K562 (cell line): ENCODE measurements at regions not wholly inside any gene's neighbourhood (a gene's known extent, or its start where the extent isn't known, plus 50 kb on each side); places are given as distances from the start of the nearest gene placed in this dataset.

Source experiments
- ATAC-seq: fragments of 200-7000 bp; cut with Tn5 transposase; 3 replicates; pipeline ENCODE4 v1.9.1; 2020; ENCODE audit warnings: moderate library complexity
- BruUV-seq: library from RNA; stranded (reverse); fragments of 400-500 nt; replicated peaks from 2 replicates; lab custom pipeline; 2021; lab: Mats Ljungman, UMichigan
- CTCF ChIA-PET: fragments of 300-600 bp; formaldehyde crosslinking; extraction: SDS; loops from one replicate; lab custom pipeline; 2021; ENCODE audit warnings: low intra/inter-chr PET ratio; lab: Yijun Ruan, JAX
- POLR2A ChIA-PET: fragments of 300-600, 350-650 bp; sonication (Branson Sonifier 250); formaldehyde crosslinking; extraction: SDS; loops from one replicate; lab custom pipeline; 2021; ENCODE audit warnings: antibody characterized with exemption, inconsistent platforms; lab: Yijun Ruan, JAX
- DNase-seq, 4 experiments: peaks; one replicate each; pipeline versions ENCODE4 v3.0.0 to v3.0.0-alpha.2; 2011 to 2018; ENCODE audit warnings: low spot score in 3 of 4, mixed read lengths in 3 of 4; ENCODE audit errors: extremely low read depth in 1 of 4
- FAIRE-seq: peaks from 2 replicates; lab custom pipeline; 2011; peaks lifted over from hg19 to GRCh38; lab: Jason Lieb, UNC
- H2AFZ ChIP-seq: 2 replicates; pipeline ENCODE4 v1.6.0; 2011; ENCODE audit warnings: low read depth, low read length, control low read depth, inconsistent platforms
- H3K27ac ChIP-seq: fragments of 200-600 bp; 3 replicates; pipeline ENCODE4 v1.8.0; 2011; ENCODE audit warnings: low read depth, mild to moderate bottlenecking, control low read depth, inconsistent platforms, low read length, moderate library complexity, mixed read lengths; ENCODE audit errors: extremely low read depth
- H3K27me3 ChIP-seq, 2 experiments: fragments of 300-600 bp in 1 of 2; 2 replicates in 1 of 2; 3 replicates in 1 of 2; pipeline versions ENCODE4 v1.6.0 to v1.8.0; 2011; ENCODE audit warnings: inconsistent platforms in 2 of 2, low read length in 2 of 2, mild to moderate bottlenecking in 1 of 2, mixed read lengths in 1 of 2, moderate library complexity in 1 of 2; ENCODE audit not compliant: control insufficient read depth in 2 of 2, insufficient read depth in 2 of 2
- H3K36me3 ChIP-seq: fragments of 300-600 bp; 3 replicates; pipeline ENCODE4 v1.8.0; 2011; ENCODE audit warnings: mild to moderate bottlenecking, low read length, inconsistent platforms; ENCODE audit not compliant: control insufficient read depth, insufficient read depth
- H3K4me1 ChIP-seq, 2 experiments: fragments of 200-600 bp in 1 of 2; replicated peaks in 1 of 2; 2 replicates in 1 of 2; 3 replicates in 1 of 2; pipeline versions ENCODE4 v1.5.1 to v1.8.0; 2011; ENCODE audit warnings: inconsistent platforms in 2 of 2, low read length in 2 of 2, mild to moderate bottlenecking in 1 of 2, mixed read lengths in 1 of 2, moderate library complexity in 1 of 2; ENCODE audit not compliant: control insufficient read depth in 2 of 2, insufficient read depth in 2 of 2
- H3K4me2 ChIP-seq: 2 replicates; pipeline ENCODE4 v1.6.1; 2011; ENCODE audit warnings: low read length, control low read depth, inconsistent platforms, mixed read lengths; ENCODE audit not compliant: insufficient read depth
- H3K4me3 ChIP-seq: fragments of 200-600 bp; sonication (generic), shearing (Covaris generic); 2 replicates; pipeline ENCODE4 v1.5.1; 2016; ENCODE audit warnings: control low read depth, inconsistent platforms
- H3K79me2 ChIP-seq: fragments of 200-600 bp; 3 replicates; pipeline ENCODE4 v1.8.0; 2011; ENCODE audit warnings: low read length, inconsistent platforms; ENCODE audit not compliant: control insufficient read depth, insufficient read depth
- H3K9ac ChIP-seq, 2 experiments: 2 replicates each; pipeline versions ENCODE4 v1.6.0 to v1.6.1; 2011; ENCODE audit warnings: low read depth in 2 of 2, low read length in 2 of 2, control low read depth in 1 of 2, inconsistent platforms in 1 of 2, mild to moderate bottlenecking in 1 of 2, mixed read lengths in 1 of 2; ENCODE audit not compliant: insufficient read depth in 1 of 2
- H3K9me1 ChIP-seq: one replicate; pipeline ENCODE4 v1.6.0; 2011; ENCODE audit warnings: inconsistent platforms, mild to moderate bottlenecking, low read length, moderate library complexity; ENCODE audit not compliant: control insufficient read depth, insufficient read depth
- H3K9me3 ChIP-seq: replicated peaks from 2 replicates; pipeline ENCODE4 v1.5.1; 2011; ENCODE audit warnings: low read depth, low read length, inconsistent platforms; ENCODE audit not compliant: control insufficient read depth, insufficient read depth
- H4K20me1 ChIP-seq: replicated peaks from 2 replicates; pipeline ENCODE4 v1.6.1; 2011; ENCODE audit warnings: low read length, inconsistent platforms, mixed read lengths; ENCODE audit not compliant: control insufficient read depth, insufficient read depth
- CAMTA2 ChIP-seq: fragments of 250-450 bp; sonication (Bioruptor Pico); conservative IDR thresholded peaks from 2 replicates; pipeline ENCODE4 v1.5.1; 2022
- CTBP1 ChIP-seq: fragments of 450-650 bp; IDR thresholded peaks from 2 replicates; pipeline ENCODE4 v1.6.1; 2016; ENCODE audit warnings: borderline replicate concordance
- RBBP5 ChIP-seq: fragments of 200-600 bp; sonication (generic); IDR thresholded peaks from 2 replicates; pipeline ENCODE4 v1.6.1; 2012; ENCODE audit warnings: borderline replicate concordance, mild to moderate bottlenecking, low read length, control low read depth, inconsistent platforms; ENCODE audit not compliant: insufficient read depth, poor library complexity, severe bottlenecking
- RFX5 ChIP-seq: IDR thresholded peaks from 2 replicates; pipeline ENCODE4 v1.6.1; 2011; ENCODE audit warnings: low read depth, mild to moderate bottlenecking, improper control_type of control experiment, low read length
- SNRNP70 ChIP-seq: fragments of 200-400 bp; formaldehyde crosslinking; optimal IDR thresholded peaks from 2 replicates; pipeline ENCODE3; 2017; ENCODE audit warnings: low read depth, low read length
- THRAP3 ChIP-seq: fragments of 450-650 bp; IDR thresholded peaks from 2 replicates; pipeline ENCODE4 v1.6.1; 2016; ENCODE audit warnings: mild to moderate bottlenecking, inconsistent platforms, borderline replicate concordance
- WHSC1 ChIP-seq: IDR thresholded peaks from one replicate; pipeline ENCODE4 v1.6.1; 2012; ENCODE audit warnings: low read length, control low read depth, inconsistent platforms
- ZBTB17 ChIP-seq: fragments of 450-650 bp; formaldehyde crosslinking; IDR thresholded peaks from 2 replicates; pipeline ENCODE4 v1.4.0; 2020; ENCODE audit warnings: mild to moderate bottlenecking
- ZNF311 ChIP-seq: fragments of 250-450 bp; sonication (Bioruptor Pico); IDR thresholded peaks from 2 replicates; pipeline ENCODE4 v1.4.0; 2020; ENCODE audit warnings: mild to moderate bottlenecking, moderate library complexity
- WGBS: fragments of 100-300 bp; shearing (Covaris generic); methylation state at CpG from one replicate; pipeline ENCODE4 v1.1.6; 2016; ENCODE audit warnings: low coverage, mixed read lengths; ENCODE audit not compliant: insufficient coverage; ENCODE audit errors: missing lambda C conversion rate; 5-methylcytosine and 5-hydroxymethylcytosine counted together
- in situ Hi-C: fragments of 300-500 bp; cut with MboI; formaldehyde crosslinking; loops from 4 replicates; pipeline ENCODE4 v1.15.0; 2018; ENCODE audit warnings: inconsistent platforms, mixed read lengths
- intact Hi-C: fragments of 100-400 bp; cut with micrococcal nuclease; formaldehyde crosslinking; loops from 2 replicates; pipeline ENCODE4 v1.14.2; 2022
- TF ChIP-seq, protein P1 (sequence below): fragments of 200-800 bp; sonication (Bioruptor generic); IDR thresholded peaks from 2 replicates; pipeline ENCODE4 v1.6.1; 2017; ENCODE audit warnings: missing genetic modification characterization, missing compliant biosample characterization
- TF ChIP-seq, protein P2 (sequence below): fragments of 250-450 bp; sonication (Bioruptor Pico); IDR thresholded peaks from 2 replicates; pipeline ENCODE4 v1.8.0; 2022; ENCODE audit warnings: moderate library complexity, mild to moderate bottlenecking, inconsistent platforms

DNA sequence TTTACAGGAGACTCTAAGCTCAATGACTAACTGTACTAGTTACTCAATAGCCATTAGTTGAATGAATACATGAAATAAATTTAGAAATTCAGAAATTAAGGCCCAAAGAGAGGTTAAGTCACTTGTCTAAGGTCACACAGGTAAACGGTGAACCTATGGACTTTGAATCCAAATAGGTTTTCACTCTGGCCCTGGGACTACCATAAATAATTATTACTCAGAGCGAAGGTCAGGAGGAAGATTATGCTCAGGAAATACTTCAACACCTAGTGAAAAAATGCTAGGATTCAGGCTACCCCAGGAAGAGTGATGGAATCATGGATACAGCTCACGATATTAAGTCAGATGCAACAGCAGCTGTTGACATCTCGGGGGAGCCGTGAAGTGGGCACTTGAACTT, 417.4 kb downstream of the GABRG2 start:
- no peaks in the 10 kb centered on the region for H3K79me2 ChIP-seq
- BruUV-seq, result no TSS peak
- no peaks in the 10 kb centered on the region for H3K9me1 ChIP-seq
- no peak for FAIRE-seq
- ATAC-seq, result no peak
- intact Hi-C loops, result no loop called here
- H3K9me3 ChIP-seq, result no peaks in the 10 kb centered on the region
- no peak overlapping the region for H3K9ac ChIP-seq
- no peaks in the 10 kb centered on the region for H3K27me3 ChIP-seq
- in situ Hi-C loops, result no loop called here
- no peak overlapping the region for H2AFZ ChIP-seq
- ChIA-PET POLR2A (no interaction called here), CTCF (no interaction called here)
- no peak for DNase-seq
- H3K4me2 ChIP-seq, result no peak overlapping the region
- WGBS, result 1% methylated on average over 5 of the region's 5 CpGs
- no peaks in the 10 kb centered on the region for H4K20me1 ChIP-seq
- no peaks in the 10 kb centered on the region for H3K36me3 ChIP-seq
- no peak overlapping the region for H3K27ac ChIP-seq
- no peak overlapping the region for H3K4me3 ChIP-seq
- H3K4me1 ChIP-seq, result no peaks in the 10 kb centered on the region
- TF ChIP-seq SNRNP70 (no peak), WHSC1 (no peak), ZBTB17 (CRISPR knock-in tag) (no peak), CAMTA2 (CRISPR knock-in tag) (no peak), ZNF311 (CRISPR knock-in tag) (no peak), THRAP3 (no peak), RFX5 (no peak), CTBP1 (no peak), RBBP5 (no peak)
- TF ChIP-seq, protein P1, sequence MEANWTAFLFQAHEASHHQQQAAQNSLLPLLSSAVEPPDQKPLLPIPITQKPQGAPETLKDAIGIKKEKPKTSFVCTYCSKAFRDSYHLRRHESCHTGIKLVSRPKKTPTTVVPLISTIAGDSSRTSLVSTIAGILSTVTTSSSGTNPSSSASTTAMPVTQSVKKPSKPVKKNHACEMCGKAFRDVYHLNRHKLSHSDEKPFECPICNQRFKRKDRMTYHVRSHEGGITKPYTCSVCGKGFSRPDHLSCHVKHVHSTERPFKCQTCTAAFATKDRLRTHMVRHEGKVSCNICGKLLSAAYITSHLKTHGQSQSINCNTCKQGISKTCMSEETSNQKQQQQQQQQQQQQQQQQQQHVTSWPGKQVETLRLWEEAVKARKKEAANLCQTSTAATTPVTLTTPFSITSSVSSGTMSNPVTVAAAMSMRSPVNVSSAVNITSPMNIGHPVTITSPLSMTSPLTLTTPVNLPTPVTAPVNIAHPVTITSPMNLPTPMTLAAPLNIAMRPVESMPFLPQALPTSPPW, result no peak
- TF ChIP-seq, protein P2, sequence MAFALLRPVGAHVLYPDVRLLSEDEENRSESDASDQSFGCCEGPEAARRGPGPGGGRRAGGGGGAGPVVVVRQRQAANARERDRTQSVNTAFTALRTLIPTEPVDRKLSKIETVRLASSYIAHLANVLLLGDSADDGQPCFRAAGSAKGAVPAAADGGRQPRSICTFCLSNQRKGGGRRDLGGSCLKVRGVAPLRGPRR (CRISPR knock-in tag), result no peak
